ENCODE measurements at regions not wholly inside any gene's neighbourhood (a gene's known extent, or its start where the extent isn't known, plus 50 kb on each side); places are given as distances from the start of the nearest gene placed in this dataset.
"Not testable (repeated sequence)": the region's sequence is repeated elsewhere in the genome, so short reads cannot be mapped to it uniquely, and the experiment has no call there.

GRCh38 chr10:64109926-64110495 lies 588.8 kb downstream of the REEP3 start:
- Histone ChIP-seq H3K4me1 (ENCODE audit: control insufficient read depth, insufficient read depth, low read length) (no peaks in the 10 kb centered on the region), H3K36me3 (ENCODE audit: control insufficient read depth, insufficient read depth, low read length) (no peaks in the 10 kb centered on the region), H3K4me3 (ENCODE audit: low read length) (no peak overlapping the region), H3K27me3 (ENCODE audit: control insufficient read depth, insufficient read depth, low read length) (no peaks in the 10 kb centered on the region), H3K9me3 (ENCODE audit: control insufficient read depth, low read length) (no peaks in the 10 kb centered on the region), H3K9ac (ENCODE audit: low read length) (no peak overlapping the region)

- Histone ChIP-seq H3K4me1 (ENCODE audit: control insufficient read depth, insufficient read depth, low read length) (no peaks in the 10 kb centered on the region), H3K36me3 (ENCODE audit: control insufficient read depth, insufficient read depth, low read length) (no peaks in the 10 kb centered on the region), H3K9ac (ENCODE audit: low read length) (no peak overlapping the region), H3K9me3 (ENCODE audit: control insufficient read depth, low read length) (no peaks in the 10 kb centered on the region), H3K4me3 (ENCODE audit: low read length) (no peak overlapping the region), H3K27me3 (ENCODE audit: control insufficient read depth, insufficient read depth, low read length) (no peaks in the 10 kb centered on the region)
Measured at GRCh38 chr10:64112701-64113355, 591.6 kb downstream of the REEP3 start.

GRCh38 chr10:64113375-64113774 lies 592.2 kb downstream of the REEP3 start:
- Histone ChIP-seq H3K4me3 (ENCODE audit: low read length) (no peak overlapping the region), H3K27me3 (ENCODE audit: control insufficient read depth, insufficient read depth, low read length) (no peaks in the 10 kb centered on the region), H3K9me3 (ENCODE audit: control insufficient read depth, low read length) (no peaks in the 10 kb centered on the region), H3K4me1 (ENCODE audit: control insufficient read depth, insufficient read depth, low read length) (no peaks in the 10 kb centered on the region), H3K9ac (ENCODE audit: low read length) (no peak overlapping the region), H3K36me3 (ENCODE audit: control insufficient read depth, insufficient read depth, low read length) (no peaks in the 10 kb centered on the region)

DNA sequence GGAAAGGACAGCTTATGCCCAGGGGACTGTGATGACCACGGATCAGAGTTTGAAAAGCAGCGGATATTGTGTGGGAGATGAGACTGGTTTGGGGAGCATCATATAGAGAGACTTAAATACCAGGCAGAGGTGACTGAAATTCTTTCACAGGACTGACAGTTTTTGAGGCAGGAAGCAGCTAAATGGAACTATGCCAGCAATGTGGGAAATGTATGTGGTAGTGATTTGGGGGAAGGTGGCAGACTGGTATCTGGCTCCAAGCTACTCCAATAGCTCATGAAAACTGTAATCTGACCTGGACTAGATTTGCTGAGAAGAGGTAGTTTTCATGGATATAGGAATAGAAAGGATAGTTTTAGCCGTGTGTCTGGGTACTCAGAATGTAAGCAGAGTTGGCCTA lies 592.6 kb downstream of the REEP3 start:
- no peaks in the 10 kb centered on the region for H3K27me3 ChIP-seq (ENCODE audit: control insufficient read depth, insufficient read depth, low read length)
- H3K9me3 ChIP-seq (ENCODE audit: control insufficient read depth, low read length) = no peaks in the 10 kb centered on the region
- H3K36me3 ChIP-seq (ENCODE audit: control insufficient read depth, insufficient read depth, low read length) = no peaks in the 10 kb centered on the region
- H3K4me1 ChIP-seq (ENCODE audit: control insufficient read depth, insufficient read depth, low read length) = no peaks in the 10 kb centered on the region
- no peak overlapping the region for H3K4me3 ChIP-seq (ENCODE audit: low read length)
- no peak overlapping the region for H3K9ac ChIP-seq (ENCODE audit: low read length)

- no peaks in the 10 kb centered on the region for H3K27me3 ChIP-seq (ENCODE audit: control insufficient read depth, insufficient read depth, low read length)
- H3K36me3 ChIP-seq (ENCODE audit: control insufficient read depth, insufficient read depth, low read length) = no peaks in the 10 kb centered on the region
- H3K4me3 ChIP-seq (ENCODE audit: low read length) = no peak overlapping the region
- H3K9me3 ChIP-seq (ENCODE audit: control insufficient read depth, low read length) = no peaks in the 10 kb centered on the region
- no peak overlapping the region for H3K9ac ChIP-seq (ENCODE audit: low read length)
- H3K4me1 ChIP-seq (ENCODE audit: control insufficient read depth, insufficient read depth, low read length) = no peaks in the 10 kb centered on the region
Measured at GRCh38 chr10:64115471-64115870, 594.3 kb downstream of the REEP3 start.

DNA sequence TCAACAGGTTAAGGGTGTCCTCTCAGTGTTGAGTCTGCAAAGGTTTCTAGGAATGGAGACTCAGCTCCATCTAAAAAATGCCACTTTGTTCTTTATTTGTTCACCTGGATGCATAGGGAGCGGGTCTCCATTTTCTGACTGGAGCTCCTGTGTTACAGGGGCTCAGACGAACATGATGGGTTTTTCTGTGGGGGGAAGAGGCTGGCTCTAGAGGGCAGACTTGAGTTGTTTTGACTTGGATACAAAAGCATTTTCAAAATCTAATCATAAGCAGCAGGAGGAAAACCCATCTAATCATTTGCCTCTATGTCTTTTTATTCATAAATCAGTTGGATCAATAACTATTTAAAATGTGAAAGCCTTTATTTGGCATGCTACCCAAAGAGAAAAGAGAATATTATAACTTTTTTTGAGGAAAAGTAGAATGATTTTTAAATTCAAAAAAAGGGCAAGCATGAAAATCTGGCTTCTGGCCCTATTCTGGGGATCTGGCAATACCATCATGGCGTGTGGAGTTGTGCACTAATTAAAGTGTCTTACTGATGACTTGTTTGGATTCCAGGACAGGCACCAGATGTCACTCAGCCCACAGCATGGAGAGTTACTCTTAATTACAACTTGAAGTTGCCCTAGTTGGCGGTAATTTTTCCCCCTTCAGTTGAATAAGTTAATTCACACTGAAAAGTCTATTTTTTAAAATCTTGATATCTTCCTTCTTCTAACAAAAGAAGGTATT lies 594.9 kb downstream of the REEP3 start:
- Histone ChIP-seq H3K9ac (ENCODE audit: low read length) (no peak overlapping the region), H3K4me3 (ENCODE audit: low read length) (no peak overlapping the region)

DNA sequence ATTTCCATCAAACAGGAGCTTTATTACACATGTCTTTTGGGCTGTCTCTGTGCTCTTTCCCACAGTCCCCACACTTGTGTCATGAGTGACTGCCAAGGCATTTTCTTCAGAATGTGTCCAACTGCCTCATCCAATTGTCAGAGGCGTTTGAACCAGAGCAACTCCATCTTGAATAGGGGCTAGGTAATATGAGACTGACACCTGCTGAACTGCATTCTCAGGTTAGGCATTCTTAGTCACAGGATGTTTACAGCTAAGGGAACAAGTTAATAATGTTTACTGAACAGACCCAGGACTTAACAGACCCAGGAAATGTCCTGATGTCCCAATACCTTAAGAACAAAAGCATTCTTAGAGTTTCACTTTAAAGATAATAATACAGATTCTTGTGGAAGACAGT lies 595.5 kb downstream of the REEP3 start:
- H3K9me3 ChIP-seq (ENCODE audit: control insufficient read depth, low read length) = no peaks in the 10 kb centered on the region
- H3K36me3 ChIP-seq (ENCODE audit: control insufficient read depth, insufficient read depth, low read length) = no peaks in the 10 kb centered on the region
- H3K27me3 ChIP-seq (ENCODE audit: control insufficient read depth, insufficient read depth, low read length) = no peaks in the 10 kb centered on the region
- H3K4me3 ChIP-seq (ENCODE audit: low read length) = no peak overlapping the region
- H3K4me1 ChIP-seq (ENCODE audit: control insufficient read depth, insufficient read depth, low read length) = no peaks in the 10 kb centered on the region
- no peak overlapping the region for H3K9ac ChIP-seq (ENCODE audit: low read length)

More for the DNA sequence above, 594.9 kb downstream of the REEP3 start:
- Histone ChIP-seq H3K4me1 (ENCODE audit: control insufficient read depth, insufficient read depth, low read length) (no peaks in the 10 kb centered on the region), H3K36me3 (ENCODE audit: control insufficient read depth, insufficient read depth, low read length) (no peaks in the 10 kb centered on the region), H3K27me3 (ENCODE audit: control insufficient read depth, insufficient read depth, low read length) (no peaks in the 10 kb centered on the region), H3K9me3 (ENCODE audit: control insufficient read depth, low read length) (no peaks in the 10 kb centered on the region)

- no peaks in the 10 kb centered on the region for H3K27me3 ChIP-seq (ENCODE audit: control insufficient read depth, insufficient read depth, low read length)
- no peaks in the 10 kb centered on the region for H3K4me1 ChIP-seq (ENCODE audit: control insufficient read depth, insufficient read depth, low read length)
- no peak overlapping the region for H3K4me3 ChIP-seq (ENCODE audit: low read length)
- no peaks in the 10 kb centered on the region for H3K9me3 ChIP-seq (ENCODE audit: control insufficient read depth, low read length)
- no peak overlapping the region for H3K9ac ChIP-seq (ENCODE audit: low read length)
- no peaks in the 10 kb centered on the region for H3K36me3 ChIP-seq (ENCODE audit: control insufficient read depth, insufficient read depth, low read length)
Measured at GRCh38 chr10:64118736-64119135, 597.5 kb downstream of the REEP3 start.

- not testable (repeated sequence) for H3K9me3 ChIP-seq (ENCODE audit: control insufficient read depth, low read length); H3K36me3 ChIP-seq (ENCODE audit: control insufficient read depth, insufficient read depth, low read length); H3K27me3 ChIP-seq (ENCODE audit: control insufficient read depth, insufficient read depth, low read length); H3K4me1 ChIP-seq (ENCODE audit: control insufficient read depth, insufficient read depth, low read length); H3K4me3 ChIP-seq (ENCODE audit: low read length); H3K9ac ChIP-seq (ENCODE audit: low read length)
Measured at GRCh38 chr10:64120301-64120980, 599.2 kb downstream of the REEP3 start.

DNA sequence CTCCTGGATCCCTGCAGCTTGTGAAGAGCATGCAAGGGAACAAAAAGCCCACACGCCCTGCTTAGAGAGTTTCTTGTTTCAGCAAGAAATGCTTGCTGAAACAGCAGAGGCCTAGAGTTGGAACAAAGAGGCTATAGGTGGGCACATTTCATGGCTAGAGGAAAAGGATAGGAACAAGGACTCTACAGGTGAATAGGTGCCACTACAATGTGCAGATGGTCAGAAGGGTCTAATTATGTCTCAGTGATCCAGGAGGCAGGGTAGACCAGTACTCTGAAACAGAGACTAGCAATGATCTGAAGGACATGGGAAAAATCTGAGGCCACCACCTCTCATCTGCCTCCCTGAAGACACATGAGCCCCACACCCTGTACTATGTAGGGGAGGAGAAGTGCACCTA lies 609.0 kb downstream of the REEP3 start:
- Histone ChIP-seq H3K27me3 (ENCODE audit: control insufficient read depth, insufficient read depth, low read length) (no peaks in the 10 kb centered on the region), H3K4me3 (ENCODE audit: low read length) (no peak overlapping the region), H3K4me1 (ENCODE audit: control insufficient read depth, insufficient read depth, low read length) (no peaks in the 10 kb centered on the region), H3K36me3 (ENCODE audit: control insufficient read depth, insufficient read depth, low read length) (no peaks in the 10 kb centered on the region), H3K9ac (ENCODE audit: low read length) (no peak overlapping the region), H3K9me3 (ENCODE audit: control insufficient read depth, low read length) (no peaks in the 10 kb centered on the region)

DNA sequence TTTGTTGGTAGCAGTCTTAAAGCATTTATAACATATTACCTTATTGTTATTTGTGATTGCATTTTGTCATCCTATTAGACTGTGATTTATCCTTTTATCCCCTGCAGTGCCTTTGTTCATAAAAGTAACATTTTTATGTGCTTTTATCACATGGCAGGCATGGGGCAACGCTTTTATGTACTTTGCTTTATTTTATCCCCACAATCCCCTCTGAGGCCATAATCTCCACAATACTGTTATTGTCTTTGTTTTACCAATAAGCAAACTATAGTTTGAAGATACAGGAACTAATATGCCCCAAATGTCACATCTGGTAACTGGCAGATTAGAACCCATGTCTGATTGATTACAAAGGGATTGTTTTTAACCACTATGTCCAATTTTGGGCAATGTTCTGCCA lies 613.5 kb downstream of the REEP3 start:
- no peaks in the 10 kb centered on the region for H3K4me1 ChIP-seq (ENCODE audit: control insufficient read depth, insufficient read depth, low read length)
- H3K4me3 ChIP-seq (ENCODE audit: low read length) = no peak overlapping the region
- H3K36me3 ChIP-seq (ENCODE audit: control insufficient read depth, insufficient read depth, low read length) = no peaks in the 10 kb centered on the region
- H3K9ac ChIP-seq (ENCODE audit: low read length) = no peak overlapping the region
- H3K27me3 ChIP-seq (ENCODE audit: control insufficient read depth, insufficient read depth, low read length) = no peaks in the 10 kb centered on the region
- no peaks in the 10 kb centered on the region for H3K9me3 ChIP-seq (ENCODE audit: control insufficient read depth, low read length)

DNA sequence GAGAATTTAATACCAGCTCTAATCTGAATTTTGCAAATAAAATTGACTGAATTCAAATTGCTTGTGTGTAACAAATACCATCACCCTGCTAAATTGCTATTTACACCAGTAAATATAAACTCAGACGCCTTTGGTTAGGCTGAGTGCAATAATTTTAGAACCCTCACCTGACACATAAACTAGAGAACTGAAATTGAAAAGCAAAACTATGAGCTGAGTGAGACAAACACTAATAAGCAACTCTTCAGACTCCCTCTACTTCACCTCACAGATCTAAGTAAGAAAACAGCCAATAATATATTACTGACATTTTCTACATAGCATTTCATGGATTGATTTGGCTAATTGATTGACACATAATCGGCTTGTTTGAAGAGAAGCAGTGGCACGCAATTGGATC lies 621.2 kb downstream of the REEP3 start:
- Histone ChIP-seq H3K4me1 (ENCODE audit: control insufficient read depth, insufficient read depth, low read length) (no peaks in the 10 kb centered on the region), H3K4me3 (ENCODE audit: low read length) (no peak overlapping the region), H3K36me3 (ENCODE audit: control insufficient read depth, insufficient read depth, low read length) (no peaks in the 10 kb centered on the region)

More for the DNA sequence above, 621.2 kb downstream of the REEP3 start:
- Histone ChIP-seq H3K9ac (ENCODE audit: low read length) (no peak overlapping the region), H3K9me3 (ENCODE audit: control insufficient read depth, low read length) (no peaks in the 10 kb centered on the region), H3K27me3 (ENCODE audit: control insufficient read depth, insufficient read depth, low read length) (no peaks in the 10 kb centered on the region)

All from mucosa of stomach (tissue), 1 donor.